H7 (cell line): ENCODE measurements at regions not wholly inside any gene's neighbourhood (a gene's known extent, or its start where the extent isn't known, plus 50 kb on each side); places are given as distances from the start of the nearest gene placed in this dataset.
"Not testable (repeated sequence)": the region's sequence is repeated elsewhere in the genome, so short reads cannot be mapped to it uniquely, and the experiment has no call there.

Source experiments
- DNase-seq: peaks from one replicate; pipeline ENCODE4 v3.0.0; 2012
- H3K27me3 ChIP-seq: 2 replicates; pipeline ENCODE4 v1.6.0; 2011; ENCODE audit warnings: mild to moderate bottlenecking, low read length; ENCODE audit not compliant: control insufficient read depth, insufficient read depth
- H3K36me3 ChIP-seq: replicated peaks from 2 replicates; pipeline ENCODE4 v1.5.1; 2011; ENCODE audit warnings: low read length; ENCODE audit not compliant: control insufficient read depth, insufficient read depth
- H3K4me3 ChIP-seq: 2 replicates; pipeline ENCODE4 v1.5.1; 2011; ENCODE audit warnings: low read depth, mild to moderate bottlenecking, control low read depth, low read length, moderate library complexity; ENCODE audit not compliant: insufficient read depth

GRCh38 chr6:140228491-140228890 lies 854.0 kb upstream of the CITED2 start:
- no peaks in the 10 kb centered on the region for H3K27me3 ChIP-seq

GRCh38 chr6:140226637-140227036 lies 852.2 kb upstream of the CITED2 start:
- DNase-seq = no peak
- Histone ChIP-seq H3K4me3 (no peak overlapping the region), H3K36me3 (no peaks in the 10 kb centered on the region), H3K27me3 (no peaks in the 10 kb centered on the region)

More at GRCh38 chr6:140228491-140228890, 854.0 kb upstream of the CITED2 start:
- DNase-seq = no peak
- no peaks in the 10 kb centered on the region for H3K36me3 ChIP-seq
- no peak overlapping the region for H3K4me3 ChIP-seq

GRCh38 chr6:140225701-140226436 lies 851.4 kb upstream of the CITED2 start:
- H3K27me3 ChIP-seq = no peaks in the 10 kb centered on the region
- DNase-seq = no peak
- no peaks in the 10 kb centered on the region for H3K36me3 ChIP-seq
- H3K4me3 ChIP-seq = no peak overlapping the region

GRCh38 chr6:140217283-140217682 lies 842.8 kb upstream of the CITED2 start:
- H3K27me3 ChIP-seq = no peaks in the 10 kb centered on the region
- no peak overlapping the region for H3K4me3 ChIP-seq
- DNase-seq = no peak
- no peaks in the 10 kb centered on the region for H3K36me3 ChIP-seq

- no peaks in the 10 kb centered on the region for H3K36me3 ChIP-seq
Measured at GRCh38 chr6:140209775-140210174, 835.3 kb upstream of the CITED2 start.

GRCh38 chr6:140208286-140208685 lies 833.8 kb upstream of the CITED2 start:
- Histone ChIP-seq H3K4me3 (no peak overlapping the region), H3K36me3 (no peaks in the 10 kb centered on the region), H3K27me3 (no peaks in the 10 kb centered on the region)
- DNase-seq = no peak

More at GRCh38 chr6:140209775-140210174, 835.3 kb upstream of the CITED2 start:
- DNase-seq = no peak
- Histone ChIP-seq H3K27me3 (no peaks in the 10 kb centered on the region), H3K4me3 (no peak overlapping the region)

GRCh38 chr6:140205795-140206593 lies 831.5 kb upstream of the CITED2 start:
- no peak for DNase-seq
- H3K36me3 ChIP-seq = no peaks in the 10 kb centered on the region
- no peaks in the 10 kb centered on the region for H3K27me3 ChIP-seq

GRCh38 chr6:140204154-140204553 lies 829.7 kb upstream of the CITED2 start:
- DNase-seq = no peak
- no peak overlapping the region for H3K4me3 ChIP-seq
- H3K36me3 ChIP-seq = no peaks in the 10 kb centered on the region
- no peaks in the 10 kb centered on the region for H3K27me3 ChIP-seq

More at GRCh38 chr6:140205795-140206593, 831.5 kb upstream of the CITED2 start:
- no peak overlapping the region for H3K4me3 ChIP-seq

- Histone ChIP-seq H3K36me3 (no peaks in the 10 kb centered on the region), H3K4me3 (no peak overlapping the region), H3K27me3 (no peaks in the 10 kb centered on the region)
- DNase-seq = no peak
Measured at GRCh38 chr6:140203661-140204147, 829.3 kb upstream of the CITED2 start.

- no peaks in the 10 kb centered on the region for H3K27me3 ChIP-seq
- H3K4me3 ChIP-seq = no peak overlapping the region
- no peaks in the 10 kb centered on the region for H3K36me3 ChIP-seq
- DNase-seq = no peak
Measured at GRCh38 chr6:140202964-140203515, 828.6 kb upstream of the CITED2 start.

- DNase-seq = no peak
- H3K36me3 ChIP-seq = no peaks in the 10 kb centered on the region
Measured at GRCh38 chr6:140201787-140202458, 827.5 kb upstream of the CITED2 start.

GRCh38 chr6:140193269-140193668 lies 818.8 kb upstream of the CITED2 start:
- H3K4me3 ChIP-seq = no peak overlapping the region
- no peaks in the 10 kb centered on the region for H3K27me3 ChIP-seq
- DNase-seq = no peak
- H3K36me3 ChIP-seq = no peaks in the 10 kb centered on the region; the same call in 1 of the 2 replicates

More at GRCh38 chr6:140201787-140202458, 827.5 kb upstream of the CITED2 start:
- Histone ChIP-seq H3K27me3 (no peaks in the 10 kb centered on the region), H3K4me3 (no peak overlapping the region)

- H3K36me3 ChIP-seq = no peaks in the 10 kb centered on the region; the same call in 1 of the 2 replicates
- no peaks in the 10 kb centered on the region for H3K27me3 ChIP-seq
- no peak overlapping the region for H3K4me3 ChIP-seq
- DNase-seq = no peak
Measured at GRCh38 chr6:140192018-140192417, 817.6 kb upstream of the CITED2 start.

GRCh38 chr6:140189263-140189662 lies 814.8 kb upstream of the CITED2 start:
- not testable (repeated sequence) for DNase-seq

More at GRCh38 chr6:140189263-140189662, 814.8 kb upstream of the CITED2 start:
- H3K27me3 ChIP-seq, H3K36me3 ChIP-seq, H3K4me3 ChIP-seq: not testable (repeated sequence)
